KOPT-K1 (cell line): ENCODE measurements at regions not wholly inside any gene's neighbourhood (a gene's known extent, or its start where the extent isn't known, plus 50 kb on each side); places are given as distances from the start of the nearest gene placed in this dataset.

Source experiments
- H3K27ac ChIP-seq: fragments of 200-600 bp; sonication (generic); 2 replicates; pipeline ENCODE4 v1.5.1; 2016; ENCODE audit warnings: antibody characterized with exemption, mild to moderate bottlenecking, low read depth, low read length; ENCODE audit not compliant: poor library complexity, severe bottlenecking
- H3K36me3 ChIP-seq: fragments of 200-600 bp; sonication (generic); 2 replicates; pipeline ENCODE4 v1.5.1; 2017; ENCODE audit warnings: antibody characterized with exemption, mild to moderate bottlenecking, low read length, moderate library complexity; ENCODE audit not compliant: insufficient read depth
- H3K9me3 ChIP-seq: fragments of 200-600 bp; sonication (generic); 2 replicates; pipeline ENCODE4 v1.5.1; 2017; ENCODE audit warnings: antibody characterized with exemption, low read length, mild to moderate bottlenecking; ENCODE audit not compliant: insufficient read depth, poor library complexity, severe bottlenecking

DNA sequence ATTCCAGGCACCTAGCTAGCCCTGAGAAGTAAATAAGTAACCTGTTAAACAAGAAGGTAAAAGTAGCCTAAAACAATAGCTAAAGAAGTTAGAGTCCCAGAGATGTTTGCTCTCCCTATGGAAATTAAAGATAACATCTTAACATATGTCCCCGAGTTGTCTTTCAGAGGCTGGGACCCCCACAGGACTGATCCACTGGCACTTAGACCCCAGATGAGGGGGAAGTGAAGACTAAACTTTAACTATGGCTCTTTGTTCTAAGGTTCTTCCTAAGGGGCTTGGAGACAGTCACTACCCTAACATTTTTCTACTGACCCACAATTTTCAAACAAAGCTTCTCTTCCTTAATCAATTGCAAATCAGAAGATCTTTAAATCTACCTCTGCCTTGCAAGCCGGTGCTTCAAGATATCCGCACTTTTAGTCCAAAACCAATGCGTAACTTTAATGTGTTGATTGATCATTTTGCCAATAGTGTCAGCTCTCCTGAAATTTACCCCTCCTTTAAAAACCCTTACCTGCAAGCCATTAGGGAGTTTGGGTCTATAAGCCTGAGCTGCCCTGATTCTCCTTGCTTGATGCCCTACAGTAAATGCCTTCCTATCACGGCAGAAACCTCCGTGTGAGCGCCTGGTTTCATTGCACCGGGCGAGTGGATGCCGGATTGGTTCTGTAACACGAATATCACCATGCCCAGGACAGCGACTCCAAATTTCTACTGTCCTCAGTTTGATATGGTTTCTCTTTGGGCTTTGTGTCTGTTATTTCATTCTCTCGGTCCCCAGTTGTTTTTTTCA is 404.4 kb downstream of the SIPA1L2 start:
- Histone ChIP-seq H3K36me3 (no peaks in the 10 kb centered on the region), H3K9me3 (no peaks in the 10 kb centered on the region), H3K27ac (no peak overlapping the region)

DNA sequence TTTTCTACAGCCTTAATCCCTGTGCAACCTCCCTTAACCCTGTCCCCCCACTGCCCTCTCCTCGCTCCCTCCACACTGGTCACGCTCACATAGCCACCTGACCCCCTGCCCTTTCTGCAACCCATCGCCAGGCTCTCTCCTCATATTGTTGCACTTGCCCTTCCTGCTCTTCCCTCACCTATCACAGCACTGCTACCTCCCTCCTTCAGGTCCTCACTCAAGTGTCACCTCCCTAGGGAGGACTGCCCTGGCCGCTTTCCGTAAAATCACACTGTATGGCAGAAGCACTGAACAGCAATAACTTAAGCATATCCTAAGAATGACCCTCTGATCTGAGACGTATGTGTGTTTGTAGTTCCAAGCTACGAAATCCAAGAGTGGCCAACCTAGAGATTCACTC is 406.0 kb downstream of the SIPA1L2 start:
- Histone ChIP-seq H3K36me3 (no peaks in the 10 kb centered on the region), H3K27ac (no peak overlapping the region), H3K9me3 (no peaks in the 10 kb centered on the region)

DNA sequence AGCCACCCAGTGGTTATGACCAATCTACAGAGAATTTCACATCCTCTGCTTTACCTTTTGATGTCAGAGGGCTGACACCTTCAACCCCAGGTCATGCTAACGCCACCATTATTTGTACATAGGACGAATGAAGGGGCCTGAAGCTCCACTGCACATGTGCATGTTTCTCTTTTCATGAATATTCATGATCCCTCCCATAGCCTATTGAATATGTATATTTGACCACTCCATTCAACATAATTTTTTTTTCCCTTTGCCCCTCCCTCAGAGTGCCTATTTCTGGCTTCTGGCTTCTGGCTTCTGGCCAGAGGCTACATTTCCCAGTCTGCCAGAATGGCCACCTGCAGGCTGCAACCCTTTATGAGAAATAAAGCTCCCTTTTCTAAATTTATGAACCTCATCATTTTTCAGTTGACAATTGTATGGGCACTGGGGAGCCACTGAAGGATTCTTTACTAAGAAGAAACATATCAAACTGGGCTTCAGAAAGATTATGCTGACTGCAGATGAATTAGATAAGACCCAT is 406.7 kb downstream of the SIPA1L2 start:
- Histone ChIP-seq H3K9me3 (no peaks in the 10 kb centered on the region), H3K27ac (no peak overlapping the region), H3K36me3 (no peaks in the 10 kb centered on the region)

DNA sequence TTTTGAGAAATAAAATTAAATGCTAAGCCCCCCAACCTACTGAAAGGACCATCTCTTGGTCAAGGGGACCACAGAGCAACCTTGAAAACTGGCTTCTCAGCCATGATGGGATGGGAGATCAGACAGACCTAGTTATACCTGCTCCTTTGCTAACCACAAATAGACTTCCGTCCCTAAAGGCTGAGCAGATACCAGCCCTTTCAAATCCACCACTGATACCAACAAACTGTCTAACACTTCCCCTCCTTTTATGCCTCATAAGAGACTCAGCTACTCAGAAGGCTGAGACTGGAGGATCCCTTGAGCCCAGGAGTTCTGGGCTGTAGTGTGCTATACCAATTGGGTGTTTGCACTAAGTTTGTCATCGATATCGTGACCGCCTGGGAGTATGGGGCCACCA is 407.3 kb downstream of the SIPA1L2 start:
- no peaks in the 10 kb centered on the region for H3K9me3 ChIP-seq
- H3K36me3 ChIP-seq = no peaks in the 10 kb centered on the region
- no peak overlapping the region for H3K27ac ChIP-seq

DNA sequence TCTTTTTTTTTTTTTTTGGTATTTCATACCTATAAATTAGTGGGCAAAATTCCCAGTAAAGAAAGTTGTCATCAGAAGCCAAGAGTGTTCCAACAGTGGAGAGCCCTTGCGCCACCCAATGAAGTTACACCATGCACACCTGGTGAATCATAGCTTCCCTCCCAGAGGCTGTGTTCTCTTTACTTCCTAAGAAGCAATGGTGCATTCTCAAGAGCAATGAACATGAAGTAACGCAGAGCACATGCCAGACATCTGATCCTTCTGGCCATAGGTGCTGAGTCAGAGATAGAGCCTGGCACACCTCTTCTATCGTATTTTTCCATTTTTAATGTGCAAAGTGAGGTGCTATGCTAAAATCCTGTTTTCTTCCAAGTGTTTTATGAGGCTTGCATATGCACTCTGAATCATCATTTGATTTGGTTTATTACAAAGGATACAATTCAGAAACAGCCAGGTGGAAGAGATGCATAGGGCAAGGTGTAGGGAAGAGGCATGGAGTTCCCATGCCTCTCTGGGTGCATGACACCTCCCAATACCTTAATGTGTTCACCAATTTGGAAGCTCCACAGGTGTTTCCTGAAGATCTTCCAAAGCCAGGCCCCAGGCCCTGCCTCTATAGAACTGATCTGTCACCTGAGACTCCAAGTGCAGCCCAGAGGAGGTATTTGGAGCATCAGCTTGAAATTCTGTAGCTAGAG is 408.0 kb downstream of the SIPA1L2 start:
- no peaks in the 10 kb centered on the region for H3K36me3 ChIP-seq
- no peaks in the 10 kb centered on the region for H3K9me3 ChIP-seq
- H3K27ac ChIP-seq = no peak overlapping the region

DNA sequence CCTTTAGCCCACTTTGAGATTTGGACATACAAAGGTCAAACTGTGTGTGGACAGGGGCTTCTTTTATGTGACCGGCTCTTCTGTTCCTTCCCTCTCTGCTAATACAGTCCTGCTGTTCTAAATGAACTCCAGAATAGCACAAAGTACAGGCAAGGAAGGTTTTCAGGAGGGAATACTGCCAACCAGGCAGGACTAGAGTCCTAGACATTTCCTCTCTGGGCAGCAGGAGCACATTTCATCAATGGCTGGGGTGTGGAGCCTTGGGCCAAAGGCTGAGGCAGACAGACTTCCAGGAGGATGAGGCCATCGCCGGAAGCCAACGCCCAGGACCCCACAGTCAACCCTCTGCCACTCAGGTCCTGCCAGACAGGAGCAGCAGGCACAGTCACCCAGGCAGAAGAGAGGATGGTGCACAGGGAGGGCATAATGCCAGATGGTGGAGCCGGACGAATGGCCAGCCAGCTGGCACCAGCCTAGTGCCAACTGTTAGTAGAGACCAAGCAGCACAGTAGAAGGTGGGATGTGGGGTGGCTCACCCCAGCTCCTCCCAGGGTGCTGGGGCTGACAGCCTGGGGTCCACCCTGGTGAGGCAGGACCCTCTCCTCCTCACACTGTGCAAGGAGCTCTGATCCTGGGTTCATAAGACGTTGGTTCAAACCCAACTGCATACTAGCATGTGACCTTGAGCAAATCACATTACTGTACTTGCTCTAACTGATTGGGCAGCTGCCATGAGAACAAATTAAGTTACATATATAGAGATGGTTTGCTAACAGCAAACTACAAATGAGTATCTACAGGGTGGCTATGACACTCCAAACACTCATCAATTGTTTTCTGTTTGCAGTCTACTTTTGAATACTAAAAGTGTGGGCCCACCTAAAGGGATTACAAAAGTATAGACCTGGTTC is 410.7 kb downstream of the SIPA1L2 start:
- Histone ChIP-seq H3K36me3 (no peaks in the 10 kb centered on the region), H3K9me3 (no peaks in the 10 kb centered on the region)

DNA sequence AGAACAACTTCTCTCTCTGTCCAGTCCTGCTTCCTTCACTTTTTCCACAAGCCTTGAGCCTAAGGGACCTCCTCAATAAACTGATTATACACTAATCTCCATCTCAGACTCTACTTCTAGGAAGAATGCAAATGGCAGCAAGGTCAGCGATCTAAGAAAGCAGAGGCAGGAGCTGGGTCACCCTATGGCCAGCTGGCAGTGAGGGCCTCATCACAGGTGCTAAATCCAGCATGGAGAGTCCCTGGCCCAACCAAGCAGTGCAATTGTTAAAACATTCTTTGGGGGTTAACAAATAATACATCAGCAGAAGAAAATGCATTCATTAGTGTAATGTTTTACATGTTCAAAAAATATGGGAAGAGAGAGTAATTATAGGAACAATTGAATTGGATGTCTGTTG is 416.0 kb downstream of the SIPA1L2 start:
- no peak overlapping the region for H3K27ac ChIP-seq
- no peaks in the 10 kb centered on the region for H3K36me3 ChIP-seq
- H3K9me3 ChIP-seq = no peaks in the 10 kb centered on the region

More for the DNA sequence above, 410.7 kb downstream of the SIPA1L2 start:
- no peak overlapping the region for H3K27ac ChIP-seq

DNA sequence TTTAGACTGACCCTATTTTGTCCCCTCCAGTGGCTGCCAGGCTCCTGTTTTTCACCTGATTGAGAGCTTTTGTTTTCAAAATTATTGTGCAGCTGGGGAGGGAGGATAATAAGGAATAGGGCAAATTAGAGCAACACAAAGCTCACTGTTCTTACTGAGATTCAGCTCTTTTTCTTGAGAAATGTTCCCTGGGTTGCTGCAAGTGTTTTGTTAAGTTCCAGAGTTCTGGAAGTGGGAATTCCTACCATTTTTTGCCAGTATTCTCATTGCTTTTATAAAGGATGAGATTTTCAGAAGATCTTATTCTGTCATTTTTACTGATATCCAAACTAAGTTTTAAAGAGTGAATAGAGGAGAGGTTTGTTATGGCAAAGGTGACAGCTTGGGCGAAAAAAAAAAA is 417.7 kb downstream of the SIPA1L2 start:
- no peaks in the 10 kb centered on the region for H3K9me3 ChIP-seq
- no peaks in the 10 kb centered on the region for H3K36me3 ChIP-seq
- no peak overlapping the region for H3K27ac ChIP-seq

DNA sequence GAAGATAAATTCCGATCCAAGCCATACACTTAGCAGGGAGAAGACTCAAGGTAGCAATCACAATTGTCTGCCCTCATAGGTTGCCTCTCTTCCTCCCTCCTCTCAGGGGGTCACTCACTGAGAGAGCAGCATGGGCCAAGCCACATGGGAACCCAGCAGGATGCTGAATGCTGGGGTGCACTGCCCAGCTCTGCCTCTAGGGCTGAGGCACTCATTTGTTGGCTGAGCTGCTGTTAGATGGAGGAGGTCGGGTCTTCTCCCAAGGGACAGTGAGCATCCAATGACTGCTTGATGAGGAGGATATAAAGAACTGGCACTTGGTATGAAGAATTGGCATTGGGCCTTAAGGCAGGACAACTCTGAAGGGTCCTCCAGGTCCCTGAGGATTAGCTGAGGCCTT is 418.8 kb downstream of the SIPA1L2 start:
- no peaks in the 10 kb centered on the region for H3K36me3 ChIP-seq
- H3K9me3 ChIP-seq = no peaks in the 10 kb centered on the region
- no peak overlapping the region for H3K27ac ChIP-seq

DNA sequence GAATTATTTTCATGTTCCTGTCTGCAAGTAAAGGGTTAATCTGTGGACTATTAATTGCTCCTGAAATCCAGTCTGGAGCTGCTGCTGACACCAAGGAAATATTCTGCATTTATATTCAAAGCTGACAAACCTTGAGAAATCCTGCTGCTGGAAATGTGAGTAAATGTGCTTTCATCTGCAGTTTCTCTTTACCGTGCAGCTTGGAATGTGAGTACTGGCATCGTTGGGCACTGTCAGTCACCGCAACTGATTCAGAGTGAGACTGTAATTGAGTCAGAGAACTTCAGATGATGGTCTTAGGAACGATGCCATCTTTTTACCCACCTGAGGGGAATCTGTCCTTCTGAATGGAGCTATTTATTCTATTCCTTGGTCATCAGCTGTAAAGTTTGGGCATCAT is 420.6 kb downstream of the SIPA1L2 start:
- Histone ChIP-seq H3K9me3 (no peaks in the 10 kb centered on the region), H3K36me3 (no peaks in the 10 kb centered on the region)

DNA sequence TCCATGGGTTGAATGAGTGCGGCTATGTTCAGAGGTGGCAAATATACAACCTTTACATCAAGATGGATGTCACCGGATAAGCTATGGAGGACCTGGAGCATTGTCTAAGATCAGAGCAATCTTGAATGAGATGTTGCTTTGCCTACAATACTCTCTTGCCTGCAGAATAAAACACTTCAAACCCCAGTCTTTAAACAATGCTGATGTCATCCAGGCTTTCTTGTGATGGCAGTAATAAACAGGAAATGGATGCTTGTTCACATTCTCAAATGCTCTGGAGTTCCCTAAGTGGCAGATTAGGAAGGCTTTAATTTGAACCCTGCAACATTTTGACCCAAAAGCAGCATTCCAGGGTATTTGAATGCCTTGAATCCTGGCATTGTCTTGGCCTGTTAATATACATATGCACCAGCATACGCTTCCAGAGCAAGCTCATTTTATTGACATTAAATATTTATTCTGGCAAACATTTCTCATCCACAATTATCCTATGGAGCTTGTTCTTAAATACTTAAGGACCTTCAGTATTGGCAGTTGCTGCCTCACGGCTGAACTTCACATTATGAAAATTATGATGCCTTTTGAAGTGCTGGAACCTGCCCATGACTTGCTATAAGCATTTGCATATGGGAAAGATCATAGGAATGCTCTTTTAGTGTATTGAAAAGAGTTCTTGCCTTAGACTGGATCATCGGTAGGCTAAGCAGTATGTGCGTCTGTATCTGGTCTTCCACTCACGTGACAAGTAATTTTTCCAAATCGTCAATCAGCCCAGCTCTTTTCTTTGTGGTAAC is 422.7 kb downstream of the SIPA1L2 start:
- Histone ChIP-seq H3K27ac (no peak overlapping the region), H3K36me3 (no peaks in the 10 kb centered on the region), H3K9me3 (peaks cover 5% of the 10 kb centered on the region)

More for the DNA sequence above, 420.6 kb downstream of the SIPA1L2 start:
- no peak overlapping the region for H3K27ac ChIP-seq

DNA sequence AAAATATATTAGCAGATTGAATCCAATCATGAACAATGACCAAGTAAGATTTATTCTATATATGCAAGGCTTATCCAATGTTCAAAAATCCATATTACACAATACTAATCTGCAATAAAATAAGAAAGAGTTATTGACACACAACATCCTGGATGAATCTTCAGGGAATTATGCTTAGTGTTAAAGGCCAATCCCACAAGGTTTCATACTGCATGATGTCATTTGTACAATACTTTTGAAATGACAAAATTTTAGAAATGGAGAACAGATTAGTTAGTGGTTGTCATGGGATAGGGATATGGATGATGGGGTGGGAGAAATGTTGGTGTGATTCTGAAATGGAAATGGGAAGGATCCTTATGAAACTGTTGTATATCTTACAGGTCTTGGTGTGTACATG is 425.7 kb downstream of the SIPA1L2 start:
- Histone ChIP-seq H3K9me3 (peaks cover 10% of the 10 kb centered on the region), H3K36me3 (no peaks in the 10 kb centered on the region)

DNA sequence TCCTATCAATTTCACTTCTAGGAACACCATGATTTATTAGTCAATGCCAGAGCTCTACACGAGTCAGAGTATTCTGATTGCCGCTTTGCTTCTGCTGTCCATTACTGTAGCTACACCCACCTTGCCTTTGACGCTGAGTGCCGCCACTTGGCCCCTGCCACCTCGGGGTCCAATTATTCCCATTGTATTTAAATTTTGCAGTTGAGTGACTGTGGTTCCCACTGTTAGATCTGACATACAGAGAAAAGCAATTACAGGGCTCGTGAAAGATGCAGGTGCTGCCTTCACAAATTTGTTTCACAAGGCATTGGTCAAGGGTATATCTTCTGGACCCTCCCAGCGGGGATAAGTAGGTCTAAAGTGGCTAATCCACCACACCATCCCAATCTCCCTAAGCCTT is 428.9 kb downstream of the SIPA1L2 start:
- Histone ChIP-seq H3K9me3 (peaks cover 10% of the 10 kb centered on the region), H3K27ac (no peak overlapping the region), H3K36me3 (no peaks in the 10 kb centered on the region)

More for the DNA sequence above, 425.7 kb downstream of the SIPA1L2 start:
- no peak overlapping the region for H3K27ac ChIP-seq

DNA sequence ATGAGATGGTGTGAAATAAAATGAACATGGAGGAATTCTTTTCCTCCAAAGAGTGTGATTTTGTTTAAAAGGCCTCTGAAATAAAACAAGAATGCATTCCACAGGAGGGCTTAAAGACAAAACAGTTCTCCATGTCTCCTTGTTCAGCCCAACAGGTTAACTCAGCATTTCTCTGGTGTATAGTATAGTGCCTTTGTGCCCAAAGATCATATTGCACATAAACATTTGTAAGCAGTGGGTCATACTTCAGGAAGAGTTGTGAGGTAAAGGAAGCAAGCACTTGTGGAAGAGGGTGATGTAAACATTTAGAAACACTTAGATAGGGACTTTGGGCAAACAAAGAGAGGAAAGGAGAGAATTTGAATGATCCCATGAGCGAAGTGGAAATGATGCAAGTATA is 433.9 kb downstream of the SIPA1L2 start:
- Histone ChIP-seq H3K27ac (no peak overlapping the region), H3K36me3 (no peaks in the 10 kb centered on the region), H3K9me3 (peaks cover 5% of the 10 kb centered on the region)
